ENCODE measurements at regions not wholly inside any gene's neighbourhood (a gene's known extent, or its start where the extent isn't known, plus 50 kb on each side); places are given as distances from the start of the nearest gene placed in this dataset.

DNA sequence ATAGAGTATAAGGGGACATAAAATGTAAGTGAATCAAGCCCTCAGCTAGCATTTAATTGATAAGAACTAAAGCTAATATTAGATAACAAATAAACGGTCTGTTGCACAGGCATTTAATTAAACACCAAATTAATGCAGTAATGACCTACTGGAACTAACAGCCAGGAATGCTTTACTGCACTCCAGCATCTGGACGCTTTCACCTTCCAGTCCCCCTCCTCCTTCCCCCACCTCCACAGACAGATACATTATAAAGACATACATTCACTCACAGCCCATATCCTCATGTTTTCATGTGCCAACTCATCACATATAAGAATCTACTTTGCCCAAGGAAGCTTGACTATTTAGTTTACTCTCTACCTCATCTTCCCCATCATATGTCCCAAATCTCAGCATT lies 337.4 kb upstream of the PIK3C3 start:
- Histone ChIP-seq H3K4me1 (no peaks in the 10 kb centered on the region), H3K27me3 (no peaks in the 10 kb centered on the region), H3K4me3 (no peak overlapping the region), H3K36me3 (no peaks in the 10 kb centered on the region), H3K9me3 (no peaks in the 10 kb centered on the region), H3K27ac (no peak overlapping the region)
- WGBS, result 69% methylated on average over 2 of the region's 2 CpGs
- no peak for TF ChIP-seq EP300 (IDR thresholded peaks at IDR 0.05)
- no peak for TF ChIP-seq POLR2A (IDR thresholded peaks at IDR 0.05)
- TF ChIP-seq POLR2AphosphoS5 (IDR thresholded peaks at IDR 0.05), result no peak
- TF ChIP-seq, protein P1, sequence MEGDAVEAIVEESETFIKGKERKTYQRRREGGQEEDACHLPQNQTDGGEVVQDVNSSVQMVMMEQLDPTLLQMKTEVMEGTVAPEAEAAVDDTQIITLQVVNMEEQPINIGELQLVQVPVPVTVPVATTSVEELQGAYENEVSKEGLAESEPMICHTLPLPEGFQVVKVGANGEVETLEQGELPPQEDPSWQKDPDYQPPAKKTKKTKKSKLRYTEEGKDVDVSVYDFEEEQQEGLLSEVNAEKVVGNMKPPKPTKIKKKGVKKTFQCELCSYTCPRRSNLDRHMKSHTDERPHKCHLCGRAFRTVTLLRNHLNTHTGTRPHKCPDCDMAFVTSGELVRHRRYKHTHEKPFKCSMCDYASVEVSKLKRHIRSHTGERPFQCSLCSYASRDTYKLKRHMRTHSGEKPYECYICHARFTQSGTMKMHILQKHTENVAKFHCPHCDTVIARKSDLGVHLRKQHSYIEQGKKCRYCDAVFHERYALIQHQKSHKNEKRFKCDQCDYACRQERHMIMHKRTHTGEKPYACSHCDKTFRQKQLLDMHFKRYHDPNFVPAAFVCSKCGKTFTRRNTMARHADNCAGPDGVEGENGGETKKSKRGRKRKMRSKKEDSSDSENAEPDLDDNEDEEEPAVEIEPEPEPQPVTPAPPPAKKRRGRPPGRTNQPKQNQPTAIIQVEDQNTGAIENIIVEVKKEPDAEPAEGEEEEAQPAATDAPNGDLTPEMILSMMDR (IDR thresholded peaks at IDR 0.05), result no peak
- no peak for DNase-seq (ENCODE audit: low spot score in 2 of 2)

DNA sequence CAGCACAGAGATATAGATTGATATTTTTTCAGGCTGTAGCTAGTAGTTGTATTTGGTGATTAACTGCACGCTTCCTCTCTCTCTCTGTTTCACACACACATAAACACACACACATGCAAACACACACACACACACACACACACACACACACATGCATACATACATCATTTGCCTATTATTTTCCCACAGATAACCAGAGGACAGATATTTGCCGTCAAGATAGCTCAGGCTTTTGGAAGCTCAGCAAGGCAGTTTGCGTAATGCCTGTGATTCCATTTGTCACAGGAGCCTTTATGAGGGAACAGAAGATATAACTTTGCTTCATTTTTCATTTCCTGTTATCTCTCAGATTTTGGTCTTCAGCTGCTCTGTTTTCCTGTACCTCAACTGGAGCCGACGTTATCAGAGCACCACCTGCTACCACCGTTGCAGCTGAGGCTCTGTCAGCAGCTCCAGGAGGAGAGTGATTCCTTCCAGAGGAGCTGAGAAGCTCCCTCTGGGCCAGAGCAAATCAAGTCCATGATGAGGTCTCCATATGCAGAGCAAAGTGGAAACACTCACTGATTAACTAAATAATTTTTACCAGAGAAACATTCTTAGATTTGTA lies 341.9 kb upstream of the PIK3C3 start:
- Histone ChIP-seq H3K4me1 (no peaks in the 10 kb centered on the region), H3K27ac (no peak overlapping the region), H3K9me3 (peaks cover 3% of the 10 kb centered on the region), H3K36me3 (no peaks in the 10 kb centered on the region), H3K4me3 (no peak overlapping the region), H3K27me3 (no peaks in the 10 kb centered on the region)
- TF ChIP-seq POLR2A (IDR thresholded peaks at IDR 0.05), result no peak
- no peak for TF ChIP-seq EP300 (IDR thresholded peaks at IDR 0.05)
- no peak for TF ChIP-seq POLR2AphosphoS5 (IDR thresholded peaks at IDR 0.05)
- TF ChIP-seq, protein P1 (IDR thresholded peaks at IDR 0.05), result no peak
- no peak for DNase-seq (ENCODE audit: low spot score in 2 of 2)
- WGBS, result 71% methylated on average over 6 of the region's 6 CpGs

DNA sequence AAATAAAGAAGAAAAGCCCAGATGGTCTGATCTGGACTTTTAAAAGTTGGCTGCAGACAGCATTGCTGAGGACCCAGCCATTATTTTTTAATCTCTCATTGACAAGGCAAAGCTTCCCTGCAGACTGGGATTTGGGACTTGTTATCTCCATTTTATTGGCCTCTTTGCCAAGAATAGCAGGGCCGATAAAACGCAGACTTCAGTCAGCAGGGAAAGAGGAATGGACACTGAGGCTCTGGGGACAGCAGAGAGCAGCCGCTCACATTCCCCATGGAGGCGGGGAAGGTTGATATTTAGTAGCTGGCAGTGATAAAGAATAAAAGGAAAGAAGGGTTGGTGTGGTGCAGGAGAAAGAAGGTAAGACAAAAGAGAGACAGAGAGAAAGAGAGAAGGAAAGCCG lies 350.1 kb upstream of the PIK3C3 start:
- DNase-seq (ENCODE audit: low spot score in 2 of 2), result no peak
- Histone ChIP-seq H3K9me3 (no peaks in the 10 kb centered on the region), H3K27ac (no peak overlapping the region), H3K36me3 (no peaks in the 10 kb centered on the region), H3K27me3 (no peaks in the 10 kb centered on the region), H3K4me3 (no peak overlapping the region), H3K4me1 (no peaks in the 10 kb centered on the region)
- TF ChIP-seq, protein P1 (IDR thresholded peaks at IDR 0.05), result no peak
- no peak for TF ChIP-seq POLR2A (IDR thresholded peaks at IDR 0.05)
- TF ChIP-seq EP300 (IDR thresholded peaks at IDR 0.05), result no peak
- TF ChIP-seq POLR2AphosphoS5 (IDR thresholded peaks at IDR 0.05), result no peak
- 83% methylated on average over 5 of the region's 5 CpGs for WGBS

DNA sequence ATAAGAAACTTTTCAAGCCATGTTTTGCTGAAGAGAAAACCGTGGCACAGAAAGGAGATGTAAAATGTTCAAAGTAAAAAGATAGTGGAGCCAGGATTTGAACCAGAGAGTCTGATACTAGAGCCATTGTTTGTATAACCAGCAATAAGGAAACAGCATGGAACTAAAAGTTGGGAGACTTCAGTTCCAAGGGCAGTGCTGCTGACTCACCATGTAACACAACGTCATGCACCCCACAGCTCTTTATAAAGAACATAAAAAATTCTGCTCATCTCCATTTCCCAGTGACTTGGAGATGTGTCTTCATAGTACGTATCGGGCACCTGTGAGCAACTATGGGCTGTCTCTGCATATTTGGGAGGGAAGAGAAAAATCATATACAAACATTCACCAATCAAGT lies 353.0 kb upstream of the PIK3C3 start:
- no peak for DNase-seq (ENCODE audit: low spot score in 2 of 2)
- H3K27me3 ChIP-seq, result no peaks in the 10 kb centered on the region
- no peak overlapping the region for H3K27ac ChIP-seq
- H3K4me3 ChIP-seq, result no peak overlapping the region
- TF ChIP-seq, protein P1 (IDR thresholded peaks at IDR 0.05), result no peak
- TF ChIP-seq POLR2AphosphoS5 (IDR thresholded peaks at IDR 0.05) (no peak), POLR2A (IDR thresholded peaks at IDR 0.05) (no peak), EP300 (IDR thresholded peaks at IDR 0.05) (no peak)
- no peaks in the 10 kb centered on the region for H3K9me3 ChIP-seq
- WGBS, result 78% methylated on average over 4 of the region's 4 CpGs
- no peaks in the 10 kb centered on the region for H3K36me3 ChIP-seq
- no peaks in the 10 kb centered on the region for H3K4me1 ChIP-seq

DNA sequence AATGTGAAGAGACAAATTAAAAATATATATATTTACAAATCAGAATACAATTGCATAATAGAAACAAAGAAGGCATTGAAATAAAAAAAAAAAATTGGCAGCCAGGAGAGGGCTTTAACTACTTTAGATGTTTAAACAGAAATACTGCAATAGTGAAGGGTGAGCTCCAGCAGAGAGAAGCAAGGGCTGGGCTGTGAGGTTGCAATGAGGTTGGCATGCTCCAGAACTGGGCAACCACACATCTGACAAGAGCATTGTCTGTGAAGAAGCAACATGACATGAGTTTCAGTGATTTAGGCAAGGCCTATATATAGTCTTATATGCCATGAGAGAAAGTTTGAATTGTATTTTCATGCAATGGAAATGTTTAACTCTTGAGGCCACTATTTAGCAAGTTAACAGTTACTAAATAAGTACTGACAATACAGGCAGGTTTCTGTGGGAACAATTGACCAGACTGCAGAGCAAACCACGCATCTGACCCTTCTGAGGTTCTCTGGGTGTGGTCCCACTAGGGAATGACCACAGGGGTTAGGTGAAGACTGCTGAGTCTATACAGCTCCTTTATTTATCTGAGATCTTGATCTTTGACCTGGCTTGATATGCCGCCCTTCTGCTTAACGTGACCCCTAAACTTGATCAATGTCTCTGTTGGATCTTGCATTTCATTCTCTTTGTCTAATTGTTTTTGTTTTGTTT lies 354.2 kb upstream of the PIK3C3 start:
- no peak overlapping the region for H3K4me3 ChIP-seq
- no peaks in the 10 kb centered on the region for H3K4me1 ChIP-seq
- WGBS, result 83% methylated on average over 3 of the region's 3 CpGs
- H3K27me3 ChIP-seq, result no peaks in the 10 kb centered on the region
- no peak for DNase-seq (ENCODE audit: low spot score in 2 of 2)
- H3K27ac ChIP-seq, result no peak overlapping the region
- H3K9me3 ChIP-seq, result no peaks in the 10 kb centered on the region
- TF ChIP-seq EP300 (IDR thresholded peaks at IDR 0.05) (no peak), POLR2A (IDR thresholded peaks at IDR 0.05) (no peak), POLR2AphosphoS5 (IDR thresholded peaks at IDR 0.05) (no peak)
- TF ChIP-seq, protein P1 (IDR thresholded peaks at IDR 0.05), result no peak
- H3K36me3 ChIP-seq, result no peaks in the 10 kb centered on the region
